ENCODE measurements at regions not wholly inside any gene's neighbourhood (a gene's known extent, or its start where the extent isn't known, plus 50 kb on each side); places are given as distances from the start of the nearest gene placed in this dataset.
A peak's percentile ranks its signal among the peaks of the same experiment; 100 is the strongest.
"Not testable (repeated sequence)": the region's sequence is repeated elsewhere in the genome, so short reads cannot be mapped to it uniquely, and the experiment has no call there.

- DNase-seq = no peak
Measured at GRCh38 chr13:22789916-22790315, 390.9 kb upstream of the SGCG start.

GRCh38 chr13:22793598-22794134, 387.1 kb upstream of the SGCG start:
- no peak for DNase-seq

GRCh38 chr13:22800526-22801401, 380.0 kb upstream of the SGCG start:
- DNase-seq = peak; percentile 13

- DNase-seq = no peak
Measured at GRCh38 chr13:22801402-22802003, 379.3 kb upstream of the SGCG start.

- no peak for DNase-seq
Measured at GRCh38 chr13:22812793-22813192, 368.0 kb upstream of the SGCG start.

GRCh38 chr13:22813531-22814377, 367.0 kb upstream of the SGCG start:
- not testable (repeated sequence) for DNase-seq

DNA sequence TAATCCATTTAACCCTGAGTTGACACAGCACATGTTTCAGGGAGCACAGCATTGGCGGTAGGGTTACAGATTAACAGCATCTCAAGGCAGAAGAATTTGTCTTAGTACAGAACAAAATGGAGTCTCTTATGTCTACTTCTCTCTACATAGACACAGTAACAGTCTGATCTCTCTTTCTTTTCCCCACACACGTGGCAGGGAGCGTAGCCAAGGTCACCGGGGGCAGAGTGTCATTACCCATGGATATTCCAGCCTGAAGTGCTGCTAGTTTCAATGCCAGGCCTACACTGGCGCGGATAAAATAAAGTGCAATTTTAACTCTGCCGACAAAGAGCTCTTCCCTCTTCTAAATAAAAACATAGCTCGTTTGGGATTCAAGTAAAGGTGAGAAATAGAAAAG, 366.3 kb upstream of the SGCG start:
- DNase-seq = not testable (repeated sequence)

DNA sequence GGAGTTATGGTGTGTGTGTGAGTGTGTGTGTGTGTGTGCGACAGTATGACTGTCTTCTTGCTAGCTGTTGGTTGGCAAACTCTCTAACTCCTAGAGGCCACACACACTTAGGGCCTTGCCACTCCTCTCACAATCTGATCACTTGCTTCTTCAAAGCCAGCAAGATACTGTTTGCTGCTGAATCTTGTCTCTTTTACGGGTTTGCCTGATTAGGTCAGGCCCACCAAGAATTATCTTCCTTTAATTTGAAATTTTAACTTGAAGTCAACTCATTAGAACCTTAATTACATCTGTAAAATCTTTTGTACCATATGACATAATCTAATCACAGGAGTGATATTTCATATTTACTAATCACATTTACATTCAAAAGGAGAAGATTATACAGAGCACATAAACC, 359.2 kb upstream of the SGCG start:
- DNase-seq = no peak

DNA sequence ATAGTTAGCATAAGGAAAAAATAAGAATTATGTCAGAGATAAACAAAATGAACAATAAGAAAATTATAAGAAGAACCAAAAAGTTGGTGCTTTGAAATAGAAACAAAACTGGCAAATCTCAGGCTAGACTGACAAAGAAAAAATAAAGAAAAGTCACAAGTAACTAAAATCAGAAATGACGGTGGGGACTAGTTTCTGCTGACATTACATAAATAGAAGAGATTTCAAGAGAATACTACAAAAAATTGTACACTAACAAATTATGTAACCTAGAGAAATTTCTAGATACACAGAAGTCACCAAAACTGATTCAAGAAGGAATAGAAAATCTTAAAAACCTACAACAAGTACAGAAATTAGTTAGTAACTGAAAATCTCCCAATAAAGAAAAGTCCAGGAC, 355.6 kb upstream of the SGCG start:
- no peak for DNase-seq

GRCh38 chr13:22828081-22828480, 352.7 kb upstream of the SGCG start:
- DNase-seq = no peak

GRCh38 chr13:22836475-22836874, 344.3 kb upstream of the SGCG start:
- DNase-seq = no peak

DNA sequence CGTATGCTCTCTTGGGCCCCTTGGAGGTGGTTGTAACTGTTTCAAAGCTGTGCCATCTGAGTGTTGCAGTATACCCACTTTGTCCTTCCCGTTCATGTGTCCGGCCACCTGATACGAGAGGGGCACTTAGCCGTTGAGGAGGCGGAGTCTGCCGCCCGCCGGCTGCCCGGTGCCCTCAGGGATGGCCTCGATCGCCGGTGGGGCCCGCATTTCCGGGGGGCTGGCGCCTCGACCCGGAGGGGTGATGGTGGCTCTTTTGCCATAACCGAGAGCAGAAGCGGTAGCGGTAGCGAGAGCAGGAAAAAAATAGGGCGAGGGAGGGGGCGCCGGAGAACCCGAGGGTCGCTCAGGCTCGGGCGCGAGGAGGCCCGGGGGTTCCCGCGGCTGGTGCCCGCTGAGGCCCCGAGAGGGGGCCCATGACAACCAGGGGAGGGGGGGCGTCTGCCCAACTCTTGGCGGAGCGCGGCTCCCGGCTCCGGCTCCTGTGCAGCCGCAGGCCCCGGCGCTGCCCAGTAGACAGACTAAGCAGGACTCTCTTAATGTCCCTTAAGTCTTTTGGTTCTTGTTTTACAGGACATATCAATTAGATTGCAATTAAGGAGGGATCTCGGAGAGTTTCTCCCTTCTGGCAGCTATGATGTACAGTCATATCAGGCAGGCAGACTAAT, 342.7 kb upstream of the SGCG start:
- no peak for DNase-seq

GRCh38 chr13:22839603-22840530, 340.9 kb upstream of the SGCG start:
- DNase-seq = no peak

GRCh38 chr13:22846551-22846950, 334.2 kb upstream of the SGCG start:
- no peak for DNase-seq

DNA sequence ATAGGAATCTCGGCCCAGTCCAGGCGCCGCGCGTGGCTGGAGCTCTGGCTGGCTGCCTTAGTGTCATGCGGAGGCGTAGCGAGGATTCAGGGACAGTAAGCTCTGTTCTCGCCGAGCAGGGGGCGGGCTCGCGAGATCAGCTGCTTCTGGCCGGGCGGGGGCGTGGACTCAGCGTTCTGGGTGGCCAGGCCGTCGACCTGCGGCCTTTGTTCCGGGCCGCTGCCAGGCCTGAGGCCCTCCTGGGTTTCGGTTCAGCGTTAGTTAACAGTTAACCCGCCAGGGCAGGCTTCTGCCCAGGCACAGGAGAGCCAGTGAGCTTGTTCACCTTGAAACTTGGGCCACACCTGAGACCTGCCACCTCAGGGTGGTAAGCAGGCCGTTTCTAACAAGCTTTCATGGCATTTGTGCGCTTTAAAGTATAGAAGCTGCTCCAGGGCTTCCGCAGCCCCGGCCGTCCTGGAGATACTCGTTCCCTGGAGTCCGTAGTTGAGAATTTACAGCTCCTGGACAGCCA, 332.2 kb upstream of the SGCG start:
- no peak for DNase-seq

DNA sequence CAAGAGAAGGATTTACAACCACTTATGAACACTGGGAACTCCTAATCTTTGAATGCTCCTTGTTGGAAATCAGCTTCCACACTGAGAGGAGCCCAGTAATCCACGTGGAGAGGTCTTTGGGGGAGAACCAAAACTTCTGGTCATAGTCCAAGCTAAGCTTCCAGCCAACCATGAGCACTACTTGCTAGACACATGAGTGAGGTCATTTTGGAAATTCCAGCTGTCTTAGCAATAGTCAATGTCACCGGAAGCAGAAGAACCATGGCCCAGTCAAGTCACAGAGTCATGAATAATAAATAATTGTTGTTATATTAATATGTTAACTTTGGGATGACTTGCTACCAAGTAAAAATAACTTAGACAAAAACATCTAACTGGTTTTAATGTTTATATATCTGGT, 324.9 kb upstream of the SGCG start:
- no peak for DNase-seq

DNA sequence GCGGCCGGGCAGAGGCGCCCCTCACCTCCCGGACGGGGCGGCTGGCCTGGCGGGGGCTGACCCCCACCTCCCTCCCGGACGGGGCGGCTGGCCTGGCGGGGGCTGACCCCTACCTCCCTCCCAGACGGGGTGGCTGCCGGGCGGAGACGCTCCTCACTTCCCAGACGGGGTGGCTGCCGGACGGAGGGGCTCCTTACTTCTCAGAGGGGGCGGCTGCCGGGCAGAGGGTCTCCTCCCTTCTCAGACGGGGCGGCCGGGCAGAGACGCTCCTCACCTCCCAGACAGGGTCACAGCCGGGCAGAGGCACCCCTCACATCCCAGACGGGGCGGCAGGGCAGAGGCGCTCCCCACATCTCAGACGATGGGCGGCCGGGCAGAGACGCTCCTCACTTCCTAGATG, 321.8 kb upstream of the SGCG start:
- DNase-seq = not testable (repeated sequence)

DNA sequence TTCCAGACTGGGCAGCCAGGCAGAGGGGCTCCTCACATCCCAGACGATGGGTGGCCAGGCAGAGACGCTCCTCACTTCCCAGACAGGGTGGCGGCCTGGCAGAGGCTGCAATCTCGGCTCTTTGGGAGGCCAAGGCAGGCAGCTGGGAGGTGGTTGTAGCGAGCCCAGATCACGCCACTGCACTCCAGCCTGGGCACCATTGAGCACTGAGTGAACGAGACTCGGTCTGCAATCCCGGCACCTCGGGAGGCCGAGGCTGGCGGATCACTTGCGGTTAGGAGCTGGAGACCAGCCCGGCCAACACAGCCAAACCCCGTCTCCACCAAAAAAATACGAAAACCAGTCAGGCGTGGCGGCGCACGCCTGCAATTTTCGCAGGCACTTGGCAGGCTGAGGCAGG, 321.4 kb upstream of the SGCG start:
- DNase-seq = not testable (repeated sequence)

GRCh38 chr13:22861958-22862466, 318.8 kb upstream of the SGCG start:
- DNase-seq = no peak

DNA sequence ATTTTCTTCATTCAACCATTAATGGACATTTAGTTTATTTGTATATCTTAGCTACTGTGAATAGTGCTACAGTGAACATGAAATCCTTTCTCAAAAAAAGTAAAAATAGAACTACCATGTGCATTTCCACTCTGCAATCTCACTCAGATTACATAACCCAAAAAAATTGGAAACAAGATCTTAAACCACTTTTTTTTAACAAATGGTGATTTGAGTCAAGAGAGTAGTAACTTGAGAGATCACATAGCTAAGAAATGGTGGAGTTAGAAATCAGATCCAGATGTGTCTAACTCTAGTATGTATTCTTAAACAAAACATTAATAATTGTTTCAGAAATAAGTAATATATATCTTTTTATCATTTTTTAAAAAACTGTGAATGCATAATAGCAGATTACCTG, 318.3 kb upstream of the SGCG start:
- DNase-seq = no peak

- no peak for DNase-seq
Measured at GRCh38 chr13:22866221-22866620, 314.6 kb upstream of the SGCG start.
